ENCODE measurements at regions not wholly inside any gene's neighbourhood (a gene's known extent, or its start where the extent isn't known, plus 50 kb on each side); places are given as distances from the start of the nearest gene placed in this dataset.

DNA sequence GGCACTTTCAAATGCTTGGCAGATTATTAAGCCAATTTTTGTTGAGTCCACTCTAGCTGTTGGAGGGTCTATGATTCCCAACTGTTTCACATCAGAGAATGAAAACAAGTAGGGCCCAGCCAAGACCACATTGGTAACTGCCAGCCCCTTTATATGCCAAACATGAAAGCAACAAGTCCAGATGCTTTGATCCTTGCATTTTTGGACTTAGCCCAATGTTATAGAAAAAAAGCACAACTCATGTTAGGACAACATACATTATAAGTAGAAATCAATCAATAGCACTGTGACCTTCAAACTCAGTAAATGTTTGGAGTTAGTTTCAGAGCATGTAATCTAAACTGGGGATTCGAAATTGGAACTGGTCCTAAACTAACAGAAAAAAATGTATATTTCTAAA lies 674.7 kb downstream of the MECOM start (continued):
- TF ChIP-seq, protein P1, sequence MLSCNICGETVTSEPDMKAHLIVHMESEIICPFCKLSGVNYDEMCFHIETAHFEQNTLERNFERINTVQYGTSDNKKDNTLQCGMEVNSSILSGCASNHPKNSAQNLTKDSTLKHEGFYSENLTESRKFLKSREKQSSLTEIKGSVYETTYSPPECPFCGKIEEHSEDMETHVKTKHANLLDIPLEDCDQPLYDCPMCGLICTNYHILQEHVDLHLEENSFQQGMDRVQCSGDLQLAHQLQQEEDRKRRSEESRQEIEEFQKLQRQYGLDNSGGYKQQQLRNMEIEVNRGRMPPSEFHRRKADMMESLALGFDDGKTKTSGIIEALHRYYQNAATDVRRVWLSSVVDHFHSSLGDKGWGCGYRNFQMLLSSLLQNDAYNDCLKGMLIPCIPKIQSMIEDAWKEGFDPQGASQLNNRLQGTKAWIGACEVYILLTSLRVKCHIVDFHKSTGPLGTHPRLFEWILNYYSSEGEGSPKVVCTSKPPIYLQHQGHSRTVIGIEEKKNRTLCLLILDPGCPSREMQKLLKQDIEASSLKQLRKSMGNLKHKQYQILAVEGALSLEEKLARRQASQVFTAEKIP (CRISPR knock-in tag; IDR thresholded peaks at IDR 0.05; ENCODE audit: borderline replicate concordance) = no peak
- no peak for TF ChIP-seq ZNF451 (CRISPR knock-in tag; IDR thresholded peaks at IDR 0.05)
- no peak for TF ChIP-seq ZNF136 (CRISPR knock-in tag; IDR thresholded peaks at IDR 0.05; ENCODE audit: low read depth)
- TF ChIP-seq MEIS1 (CRISPR knock-in tag; IDR thresholded peaks at IDR 0.05; ENCODE audit: borderline replicate concordance) = no peak
- no peak for TF ChIP-seq ZNF550 (CRISPR knock-in tag; IDR thresholded peaks at IDR 0.05; ENCODE audit: borderline replicate concordance)
- TF ChIP-seq ZNF468 (CRISPR knock-in tag; IDR thresholded peaks at IDR 0.05) = no peak
- TF ChIP-seq ZNF570 (CRISPR knock-in tag; IDR thresholded peaks at IDR 0.05; ENCODE audit: borderline replicate concordance) = no peak
- no peak for TF ChIP-seq NRL (CRISPR knock-in tag; IDR thresholded peaks at IDR 0.05; ENCODE audit: borderline replicate concordance)
- TF ChIP-seq ZNF616 (CRISPR knock-in tag; IDR thresholded peaks at IDR 0.05; ENCODE audit: low read depth) = no peak
- TF ChIP-seq RBFOX2 (IDR thresholded peaks at IDR 0.05; ENCODE audit: low read depth, low read length) = no peak
- TF ChIP-seq ARNT (IDR thresholded peaks at IDR 0.05) = no peak
- TF ChIP-seq ZNF589 (CRISPR knock-in tag; conservative IDR thresholded peaks at IDR 0.05) = no peak
- TF ChIP-seq NR1H2 (CRISPR knock-in tag; IDR thresholded peaks at IDR 0.05; ENCODE audit: borderline replicate concordance, low read depth) = no peak
- TF ChIP-seq FOXO1 (CRISPR knock-in tag; IDR thresholded peaks at IDR 0.05) = no peak; the same call in 1 of the 2 replicates
- TF ChIP-seq, protein P2, sequence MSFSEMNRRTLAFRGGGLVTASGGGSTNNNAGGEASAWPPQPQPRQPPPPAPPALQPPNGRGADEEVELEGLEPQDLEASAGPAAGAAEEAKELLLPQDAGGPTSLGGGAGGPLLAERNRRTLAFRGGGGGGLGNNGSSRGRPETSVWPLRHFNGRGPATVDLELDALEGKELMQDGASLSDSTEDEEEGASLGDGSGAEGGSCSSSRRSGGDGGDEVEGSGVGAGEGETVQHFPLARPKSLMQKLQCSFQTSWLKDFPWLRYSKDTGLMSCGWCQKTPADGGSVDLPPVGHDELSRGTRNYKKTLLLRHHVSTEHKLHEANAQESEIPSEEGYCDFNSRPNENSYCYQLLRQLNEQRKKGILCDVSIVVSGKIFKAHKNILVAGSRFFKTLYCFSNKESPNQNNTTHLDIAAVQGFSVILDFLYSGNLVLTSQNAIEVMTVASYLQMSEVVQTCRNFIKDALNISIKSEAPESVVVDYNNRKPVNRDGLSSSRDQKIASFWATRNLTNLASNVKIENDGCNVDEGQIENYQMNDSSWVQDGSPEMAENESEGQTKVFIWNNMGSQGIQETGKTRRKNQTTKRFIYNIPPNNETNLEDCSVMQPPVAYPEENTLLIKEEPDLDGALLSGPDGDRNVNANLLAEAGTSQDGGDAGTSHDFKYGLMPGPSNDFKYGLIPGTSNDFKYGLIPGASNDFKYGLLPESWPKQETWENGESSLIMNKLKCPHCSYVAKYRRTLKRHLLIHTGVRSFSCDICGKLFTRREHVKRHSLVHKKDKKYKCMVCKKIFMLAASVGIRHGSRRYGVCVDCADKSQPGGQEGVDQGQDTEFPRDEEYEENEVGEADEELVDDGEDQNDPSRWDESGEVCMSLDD (CRISPR knock-in tag; IDR thresholded peaks at IDR 0.05; ENCODE audit: borderline replicate concordance) = no peak
- TF ChIP-seq, protein P3, sequence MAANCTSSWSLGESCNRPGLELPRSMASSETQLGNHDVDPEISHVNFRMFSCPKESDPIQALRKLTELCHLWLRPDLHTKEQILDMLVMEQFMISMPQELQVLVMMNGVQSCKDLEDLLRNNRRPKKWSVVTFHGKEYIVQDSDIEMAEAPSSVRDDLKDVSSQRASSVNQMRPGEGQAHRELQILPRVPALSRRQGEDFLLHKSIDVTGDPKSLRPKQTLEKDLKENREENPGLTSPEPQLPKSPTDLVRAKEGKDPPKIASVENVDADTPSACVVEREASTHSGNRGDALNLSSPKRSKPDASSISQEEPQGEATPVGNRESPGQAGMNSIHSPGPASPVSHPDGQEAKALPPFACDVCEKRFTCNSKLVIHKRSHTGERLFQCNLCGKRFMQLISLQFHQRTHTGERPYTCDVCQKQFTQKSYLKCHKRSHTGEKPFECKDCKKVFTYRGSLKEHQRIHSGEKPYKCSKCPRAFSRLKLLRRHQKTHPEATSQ (CRISPR knock-in tag; IDR thresholded peaks at IDR 0.05; ENCODE audit: borderline replicate concordance) = peak; percentile 71; the same call in 1 of the 2 replicates
- TF ChIP-seq, protein P4, sequence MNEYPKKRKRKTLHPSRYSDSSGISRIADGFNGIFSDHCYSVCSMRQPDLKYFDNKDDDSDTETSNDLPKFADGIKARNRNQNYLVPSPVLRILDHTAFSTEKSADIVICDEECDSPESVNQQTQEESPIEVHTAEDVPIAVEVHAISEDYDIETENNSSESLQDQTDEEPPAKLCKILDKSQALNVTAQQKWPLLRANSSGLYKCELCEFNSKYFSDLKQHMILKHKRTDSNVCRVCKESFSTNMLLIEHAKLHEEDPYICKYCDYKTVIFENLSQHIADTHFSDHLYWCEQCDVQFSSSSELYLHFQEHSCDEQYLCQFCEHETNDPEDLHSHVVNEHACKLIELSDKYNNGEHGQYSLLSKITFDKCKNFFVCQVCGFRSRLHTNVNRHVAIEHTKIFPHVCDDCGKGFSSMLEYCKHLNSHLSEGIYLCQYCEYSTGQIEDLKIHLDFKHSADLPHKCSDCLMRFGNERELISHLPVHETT (CRISPR knock-in tag; conservative IDR thresholded peaks at IDR 0.05) = no peak
- TF ChIP-seq, protein P5, sequence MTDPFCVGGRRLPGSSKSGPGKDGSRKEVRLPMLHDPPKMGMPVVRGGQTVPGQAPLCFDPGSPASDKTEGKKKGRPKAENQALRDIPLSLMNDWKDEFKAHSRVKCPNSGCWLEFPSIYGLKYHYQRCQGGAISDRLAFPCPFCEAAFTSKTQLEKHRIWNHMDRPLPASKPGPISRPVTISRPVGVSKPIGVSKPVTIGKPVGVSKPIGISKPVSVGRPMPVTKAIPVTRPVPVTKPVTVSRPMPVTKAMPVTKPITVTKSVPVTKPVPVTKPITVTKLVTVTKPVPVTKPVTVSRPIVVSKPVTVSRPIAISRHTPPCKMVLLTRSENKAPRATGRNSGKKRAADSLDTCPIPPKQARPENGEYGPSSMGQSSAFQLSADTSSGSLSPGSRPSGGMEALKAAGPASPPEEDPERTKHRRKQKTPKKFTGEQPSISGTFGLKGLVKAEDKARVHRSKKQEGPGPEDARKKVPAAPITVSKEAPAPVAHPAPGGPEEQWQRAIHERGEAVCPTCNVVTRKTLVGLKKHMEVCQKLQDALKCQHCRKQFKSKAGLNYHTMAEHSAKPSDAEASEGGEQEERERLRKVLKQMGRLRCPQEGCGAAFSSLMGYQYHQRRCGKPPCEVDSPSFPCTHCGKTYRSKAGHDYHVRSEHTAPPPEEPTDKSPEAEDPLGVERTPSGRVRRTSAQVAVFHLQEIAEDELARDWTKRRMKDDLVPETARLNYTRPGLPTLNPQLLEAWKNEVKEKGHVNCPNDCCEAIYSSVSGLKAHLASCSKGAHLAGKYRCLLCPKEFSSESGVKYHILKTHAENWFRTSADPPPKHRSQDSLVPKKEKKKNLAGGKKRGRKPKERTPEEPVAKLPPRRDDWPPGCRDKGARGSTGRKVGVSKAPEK (CRISPR knock-in tag; IDR thresholded peaks at IDR 0.05; ENCODE audit: borderline replicate concordance) = no peak
- peak; percentile 86 for TF ChIP-seq HMG20A (CRISPR knock-in tag; IDR thresholded peaks at IDR 0.05; ENCODE audit: borderline replicate concordance)
- no peak for TF ChIP-seq RFXANK (CRISPR knock-in tag; IDR thresholded peaks at IDR 0.05)
- peak; percentile 81 for TF ChIP-seq HDAC2 (CRISPR knock-in tag; IDR thresholded peaks at IDR 0.05)
